RWPE1 (cell line): ENCODE measurements at regions not wholly inside any gene's neighbourhood (a gene's known extent, or its start where the extent isn't known, plus 50 kb on each side); places are given as distances from the start of the nearest gene placed in this dataset.
"Not testable (repeated sequence)": the region's sequence is repeated elsewhere in the genome, so short reads cannot be mapped to it uniquely, and the experiment has no call there.

Source experiments
- CTCF ChIA-PET: fragments of 350-600 bp; sonication (Branson Sonifier 250); formaldehyde crosslinking; extraction: SDS; loops from one replicate; lab custom pipeline; 2021; lab: Yijun Ruan, JAX
- POLR2A ChIA-PET: fragments of 400-600 bp; formaldehyde crosslinking; extraction: SDS; loops from one replicate; lab custom pipeline; 2020; ENCODE audit warnings: antibody characterized with exemption; ENCODE audit not compliant: low non-redundant PET; lab: Yijun Ruan, JAX
- DNase-seq: peaks from one replicate; pipeline ENCODE4 v3.0.0; 2012; ENCODE audit warnings: low spot score
- H3K27ac ChIP-seq: fragments of 450-650 bp; 2 replicates; pipeline ENCODE4 v1.5.1; 2017
- CTCF ChIP-seq: fragments of 450-650 bp; conservative IDR thresholded peaks from 2 replicates; pipeline ENCODE4 v1.5.1; 2017; ENCODE audit warnings: low read depth, mild to moderate bottlenecking

- ChIA-PET POLR2A (no interaction called here), CTCF (no interaction called here)
- no peak for TF ChIP-seq CTCF
- H3K27ac ChIP-seq, result no peak overlapping the region
- DNase-seq, result no peak
Measured at GRCh38 chr7:115293628-115294240, 371.8 kb downstream of the MDFIC start.

- ChIA-PET POLR2A (no interaction called here), CTCF (no interaction called here)
- DNase-seq, result no peak
- no peak overlapping the region for H3K27ac ChIP-seq
- TF ChIP-seq CTCF, result no peak
Measured at GRCh38 chr7:115292381-115292780, 370.5 kb downstream of the MDFIC start.

DNA sequence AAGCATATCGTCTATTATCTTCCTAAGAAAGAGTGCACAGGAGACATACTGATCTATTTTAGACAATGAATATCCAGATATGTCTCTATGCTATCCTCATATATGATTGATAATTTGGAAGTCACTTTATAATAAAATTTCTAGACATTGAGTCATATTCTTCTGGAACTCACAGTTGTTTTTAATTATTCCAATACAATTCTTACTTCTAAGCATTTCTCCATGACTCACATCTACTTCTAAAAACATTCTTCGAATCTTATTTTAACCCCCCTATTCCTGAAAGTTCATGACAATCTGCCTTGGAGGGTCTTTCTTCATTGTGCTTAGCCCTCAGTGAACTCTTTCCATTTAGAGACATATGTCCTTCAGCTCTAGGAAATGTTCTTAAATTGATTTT is 368.1 kb downstream of the MDFIC start:
- no peak overlapping the region for H3K27ac ChIP-seq
- TF ChIP-seq CTCF, result no peak
- ChIA-PET POLR2A (no interaction called here), CTCF (no interaction called here)
- no peak for DNase-seq

DNA sequence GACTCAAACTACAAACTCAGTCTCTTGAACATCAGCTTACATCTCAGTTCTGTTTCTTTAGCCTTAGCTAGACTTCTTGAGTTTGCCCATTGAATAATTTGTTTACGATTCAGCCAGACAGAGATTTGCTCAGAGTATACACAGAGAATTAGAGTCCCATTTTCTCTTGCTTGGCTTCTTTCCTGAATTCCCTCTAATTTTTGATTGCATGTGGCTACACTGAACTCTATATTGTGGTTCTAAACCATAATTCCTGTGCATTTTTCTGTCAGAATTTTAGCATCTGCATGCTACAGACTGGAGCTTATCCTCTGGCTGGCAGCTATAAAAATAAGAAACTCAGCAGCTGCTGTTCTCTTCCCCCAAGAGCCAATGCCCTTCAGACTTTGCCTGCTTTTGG is 354.9 kb downstream of the MDFIC start:
- no peak for TF ChIP-seq CTCF
- H3K27ac ChIP-seq, result no peak overlapping the region
- DNase-seq, result no peak
- ChIA-PET CTCF (no interaction called here), POLR2A (no interaction called here)

- H3K27ac ChIP-seq, CTCF ChIA-PET, DNase-seq, POLR2A ChIA-PET: not testable (repeated sequence)
Measured at GRCh38 chr7:115273855-115274254, 352.0 kb downstream of the MDFIC start.

DNA sequence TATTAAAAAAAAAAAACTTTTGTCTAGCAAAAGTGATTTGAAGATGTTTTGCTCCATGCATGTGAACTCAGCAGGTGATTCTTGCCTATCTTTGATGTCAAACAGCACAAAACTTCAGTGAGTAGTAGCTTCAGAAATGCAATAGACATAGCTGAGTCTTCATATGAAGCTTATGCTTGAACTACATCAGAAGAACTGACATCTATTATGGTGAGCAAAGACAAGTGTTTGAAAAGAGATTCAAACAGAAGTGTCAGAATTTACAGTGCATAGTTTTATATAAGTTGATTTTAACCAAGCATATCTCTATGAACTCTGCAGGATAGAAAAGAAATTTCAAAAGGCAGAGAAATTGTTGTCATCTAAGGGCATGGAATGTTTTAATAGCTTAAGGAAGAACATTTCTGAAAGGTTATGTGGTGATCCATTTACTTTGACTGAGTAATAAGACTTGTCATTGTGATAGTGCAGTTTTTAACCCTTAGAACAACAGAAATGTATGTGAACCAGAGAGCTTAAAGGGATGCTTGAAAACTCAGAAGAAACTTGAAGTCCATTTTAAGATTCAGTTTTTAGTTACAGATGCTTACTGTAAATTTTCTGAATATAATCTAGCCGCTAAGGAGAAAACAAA is 351.4 kb downstream of the MDFIC start:
- DNase-seq, result no peak
- no peak overlapping the region for H3K27ac ChIP-seq
- POLR2A ChIA-PET, result no interaction called here
- TF ChIP-seq CTCF, result no peak
- CTCF ChIA-PET, result interaction anchor here (0.6 kb wide), 1 partner anchor 452 kb away, joined by 3 read pairs; no protein-coding TSS in a partner anchor
